Neuron (in vitro differentiated cells): ENCODE measurements at regions not wholly inside any gene's neighbourhood (a gene's known extent, or its start where the extent isn't known, plus 50 kb on each side); places are given as distances from the start of the nearest gene placed in this dataset.
"Not testable (repeated sequence)": the region's sequence is repeated elsewhere in the genome, so short reads cannot be mapped to it uniquely, and the experiment has no call there.

Experiments used
- H2AFZ ChIP-seq: one replicate; pipeline ENCODE4 v1.6.1; 2013; ENCODE audit warnings: low read depth, mild to moderate bottlenecking, inconsistent platforms, low read length, moderate library complexity
- H3K27me3 ChIP-seq: one replicate; pipeline ENCODE4 v1.6.1; 2013; ENCODE audit warnings: low read length; ENCODE audit not compliant: insufficient read depth
- H3K36me3 ChIP-seq: one replicate; pipeline ENCODE4 v1.6.1; 2013; ENCODE audit warnings: low read length; ENCODE audit not compliant: insufficient read depth
- H3K4me1 ChIP-seq: one replicate; pipeline ENCODE4 v1.6.1; 2013; ENCODE audit warnings: low read length; ENCODE audit not compliant: insufficient read depth
- H3K4me3 ChIP-seq: 2 replicates; pipeline ENCODE4 v1.5.1; 2013; ENCODE audit warnings: mild to moderate bottlenecking, low read length, moderate library complexity
- H3K9me3 ChIP-seq: one replicate; pipeline ENCODE4 v1.6.1; 2013; ENCODE audit warnings: low read length

DNA sequence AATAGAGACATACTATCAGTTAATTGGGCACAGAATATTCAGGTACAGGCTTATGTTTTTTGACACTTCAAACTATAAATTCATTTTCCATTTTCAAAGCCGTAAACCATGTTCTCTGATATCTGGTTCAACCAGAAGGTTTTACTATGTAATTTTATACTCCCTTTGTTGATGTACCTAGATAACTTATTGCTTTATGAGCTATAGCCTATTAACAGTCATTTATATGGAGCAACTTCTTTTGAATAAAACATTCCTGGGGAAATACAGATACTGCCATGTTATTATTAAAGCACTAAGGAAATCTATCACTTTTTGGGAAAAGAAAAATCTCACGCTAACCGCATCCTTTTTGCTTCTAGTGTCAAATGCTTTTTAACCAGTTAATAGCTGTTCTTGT is 505.6 kb downstream of the PYDC2 start:
- Histone ChIP-seq H2AFZ (no peak overlapping the region), H3K27me3 (no peaks in the 10 kb centered on the region), H3K9me3 (no peaks in the 10 kb centered on the region), H3K4me1 (peaks cover 8% of the 10 kb centered on the region), H3K4me3 (no peak overlapping the region), H3K36me3 (no peaks in the 10 kb centered on the region)

DNA sequence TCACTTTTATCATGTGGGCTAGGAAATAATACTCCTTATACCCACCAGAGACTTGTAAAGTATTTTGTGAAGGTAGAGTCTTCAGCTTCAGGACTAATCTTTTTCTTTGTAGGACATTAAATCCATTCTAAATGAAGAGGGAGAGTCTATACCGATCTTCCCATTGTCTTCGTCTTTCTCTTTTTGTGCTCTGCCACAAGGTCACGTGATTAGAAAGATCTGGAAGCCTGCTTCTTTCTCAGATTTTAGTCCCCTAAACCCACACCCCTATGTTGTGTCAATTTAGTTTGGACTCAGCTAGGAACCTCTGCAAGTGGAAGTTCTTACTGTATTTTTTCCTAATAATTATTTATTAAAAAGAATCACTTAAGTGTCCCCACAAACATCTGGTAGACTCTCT is 507.3 kb downstream of the PYDC2 start:
- no peaks in the 10 kb centered on the region for H3K27me3 ChIP-seq
- H3K36me3 ChIP-seq: no peaks in the 10 kb centered on the region
- H3K9me3 ChIP-seq: peaks cover 2% of the 10 kb centered on the region
- no peak overlapping the region for H2AFZ ChIP-seq
- H3K4me1 ChIP-seq: peaks cover 4% of the 10 kb centered on the region
- H3K4me3 ChIP-seq: no peak overlapping the region

DNA sequence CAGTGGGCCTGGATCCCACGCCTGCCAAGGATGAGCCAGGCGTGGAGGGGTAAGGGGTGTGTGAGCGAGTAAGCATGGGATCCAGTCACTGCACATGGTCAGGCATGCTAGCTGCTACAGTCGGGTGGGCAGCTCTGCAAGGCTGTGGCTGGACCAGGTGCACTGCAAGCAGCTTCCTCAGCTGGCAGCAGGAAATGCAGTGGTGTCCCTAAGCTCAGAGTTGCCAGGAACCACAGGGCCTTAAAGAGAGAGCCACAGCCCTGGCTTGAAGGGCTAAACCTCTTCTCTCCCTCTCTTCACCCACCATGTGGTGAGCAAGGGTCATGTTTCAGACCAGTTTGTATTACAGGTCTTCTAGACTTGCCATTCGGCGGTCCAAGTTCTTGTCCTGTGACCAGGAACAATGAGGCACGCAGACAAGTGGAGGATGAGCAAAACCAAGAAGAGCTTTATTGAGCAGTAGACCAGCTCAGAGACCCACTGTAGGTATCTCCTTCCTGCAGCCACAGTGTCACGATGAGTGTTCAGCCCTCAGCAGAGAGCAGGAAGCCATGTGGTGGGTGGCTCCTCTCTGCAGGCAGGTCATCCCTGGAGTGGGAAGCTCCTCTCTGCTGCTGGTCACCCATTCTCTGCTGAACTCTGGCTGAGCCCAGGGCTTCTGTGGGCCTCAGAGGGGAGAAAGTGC is 511.9 kb downstream of the PYDC2 start:
- Histone ChIP-seq H2AFZ (no peak overlapping the region), H3K36me3 (no peaks in the 10 kb centered on the region), H3K9me3 (peaks cover 2% of the 10 kb centered on the region), H3K4me1 (peaks cover under 1% of the 10 kb centered on the region), H3K4me3 (no peak overlapping the region), H3K27me3 (no peaks in the 10 kb centered on the region)

DNA sequence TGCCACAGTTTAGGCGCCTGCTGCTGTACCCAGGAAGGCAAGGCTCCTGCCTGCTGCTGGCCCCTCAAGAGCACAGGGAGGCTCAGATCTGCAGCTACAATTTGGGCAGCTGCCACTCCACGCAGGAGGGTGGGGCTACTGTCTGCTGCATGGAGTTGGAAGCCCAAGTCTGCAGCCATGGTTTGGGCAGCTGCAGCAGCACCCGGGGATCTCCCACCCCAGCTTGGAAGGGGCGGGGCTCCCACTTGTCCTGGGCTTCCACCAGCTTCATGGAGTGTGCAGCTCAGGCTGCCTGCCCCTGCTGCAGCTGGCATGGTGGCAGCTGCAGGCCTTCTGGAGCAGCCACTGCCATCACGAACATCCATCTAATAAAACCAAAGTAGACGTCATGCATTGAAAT is 512.9 kb downstream of the PYDC2 start:
- H2AFZ ChIP-seq: no peak overlapping the region
- no peaks in the 10 kb centered on the region for H3K4me1 ChIP-seq
- H3K27me3 ChIP-seq: no peaks in the 10 kb centered on the region
- no peaks in the 10 kb centered on the region for H3K36me3 ChIP-seq
- no peak overlapping the region for H3K4me3 ChIP-seq
- peaks cover 2% of the 10 kb centered on the region for H3K9me3 ChIP-seq

DNA sequence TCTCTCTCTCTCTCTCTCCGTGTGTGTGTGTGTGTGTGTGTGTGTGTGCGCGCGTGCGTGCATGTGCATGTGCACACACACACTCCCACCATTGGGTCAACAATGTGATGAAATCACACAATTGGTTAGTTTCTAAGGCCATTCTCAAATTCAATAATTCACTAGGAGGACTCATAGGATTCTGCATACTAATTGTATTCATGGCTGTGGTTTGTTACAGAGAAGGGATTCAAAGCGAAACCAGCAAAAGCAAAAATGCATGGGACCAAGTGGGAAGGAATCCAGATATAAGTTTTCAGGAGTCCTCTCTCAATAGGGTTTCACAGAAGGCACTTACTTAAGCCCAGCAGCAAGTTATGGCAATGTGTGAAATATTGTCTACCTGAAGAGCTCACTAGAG is 515.0 kb downstream of the PYDC2 start:
- no peaks in the 10 kb centered on the region for H3K4me1 ChIP-seq
- H3K4me3 ChIP-seq: no peak overlapping the region
- peaks cover 2% of the 10 kb centered on the region for H3K9me3 ChIP-seq
- no peak overlapping the region for H2AFZ ChIP-seq
- H3K36me3 ChIP-seq: no peaks in the 10 kb centered on the region
- H3K27me3 ChIP-seq: no peaks in the 10 kb centered on the region

DNA sequence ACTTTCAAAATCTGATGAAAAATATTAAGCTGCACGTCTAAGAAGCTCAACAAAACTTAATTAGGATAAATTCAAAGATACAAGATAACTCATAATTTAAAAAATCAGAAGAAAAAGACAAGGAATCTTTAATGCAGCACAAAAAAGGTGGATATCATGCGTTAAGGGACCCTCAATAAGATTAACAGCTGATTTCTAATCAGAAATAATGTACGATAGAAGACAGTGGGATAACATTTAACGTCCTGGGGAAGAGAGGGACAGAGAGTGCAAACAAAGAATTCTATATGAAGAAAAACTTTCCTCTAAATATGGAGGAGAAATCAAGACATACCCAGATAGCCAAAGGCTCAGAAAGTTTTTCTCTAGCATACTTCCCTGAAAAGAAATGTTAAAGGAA is 519.5 kb downstream of the PYDC2 start:
- no peaks in the 10 kb centered on the region for H3K9me3 ChIP-seq
- H3K4me3 ChIP-seq: no peak overlapping the region
- no peaks in the 10 kb centered on the region for H3K27me3 ChIP-seq
- no peak overlapping the region for H2AFZ ChIP-seq
- no peaks in the 10 kb centered on the region for H3K4me1 ChIP-seq
- H3K36me3 ChIP-seq: no peaks in the 10 kb centered on the region

DNA sequence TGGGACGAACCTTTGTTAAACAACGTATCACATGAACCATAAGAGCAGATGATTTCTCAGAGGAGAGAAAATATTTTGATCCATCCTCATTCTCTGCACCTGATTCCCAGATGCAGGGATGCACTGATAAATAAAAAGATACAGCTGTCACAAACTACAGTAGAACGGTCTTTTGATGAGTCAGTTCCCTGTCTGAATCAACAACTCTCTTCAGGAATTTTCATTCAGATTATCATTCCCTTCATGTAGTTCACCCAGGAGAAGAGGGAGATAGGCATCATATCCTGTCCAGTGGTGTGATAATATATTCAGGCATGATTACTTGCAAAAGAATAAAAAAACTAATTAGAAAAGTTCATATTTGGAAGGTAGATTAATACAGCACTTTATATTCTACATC is 521.5 kb downstream of the PYDC2 start:
- no peaks in the 10 kb centered on the region for H3K9me3 ChIP-seq
- H2AFZ ChIP-seq: no peak overlapping the region

DNA sequence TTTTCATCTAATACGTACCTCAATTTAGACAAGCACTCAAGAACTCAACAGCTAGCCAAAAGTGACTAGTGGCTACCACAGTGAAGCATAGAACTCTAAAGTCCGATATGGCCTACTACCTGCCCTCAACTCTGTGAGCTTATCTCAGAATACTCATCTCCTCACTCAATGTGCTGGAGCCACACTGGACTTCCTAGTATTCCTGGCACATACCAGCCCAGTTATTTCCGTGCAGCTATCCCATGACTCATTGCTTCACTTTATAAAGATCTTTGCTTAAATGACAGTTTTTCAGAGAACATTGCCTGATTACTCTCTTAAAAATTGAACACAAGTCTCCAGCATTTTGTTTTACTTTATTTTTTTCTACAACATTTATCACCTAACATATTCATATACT is 524.7 kb downstream of the PYDC2 start:
- Histone ChIP-seq H3K4me3 (no peak overlapping the region), H3K9me3 (no peaks in the 10 kb centered on the region), H3K27me3 (no peaks in the 10 kb centered on the region), H3K4me1 (no peaks in the 10 kb centered on the region), H3K36me3 (no peaks in the 10 kb centered on the region), H2AFZ (no peak overlapping the region)

More for the DNA sequence above, 521.5 kb downstream of the PYDC2 start:
- Histone ChIP-seq H3K4me1 (no peaks in the 10 kb centered on the region), H3K27me3 (no peaks in the 10 kb centered on the region), H3K36me3 (no peaks in the 10 kb centered on the region), H3K4me3 (no peak overlapping the region)

DNA sequence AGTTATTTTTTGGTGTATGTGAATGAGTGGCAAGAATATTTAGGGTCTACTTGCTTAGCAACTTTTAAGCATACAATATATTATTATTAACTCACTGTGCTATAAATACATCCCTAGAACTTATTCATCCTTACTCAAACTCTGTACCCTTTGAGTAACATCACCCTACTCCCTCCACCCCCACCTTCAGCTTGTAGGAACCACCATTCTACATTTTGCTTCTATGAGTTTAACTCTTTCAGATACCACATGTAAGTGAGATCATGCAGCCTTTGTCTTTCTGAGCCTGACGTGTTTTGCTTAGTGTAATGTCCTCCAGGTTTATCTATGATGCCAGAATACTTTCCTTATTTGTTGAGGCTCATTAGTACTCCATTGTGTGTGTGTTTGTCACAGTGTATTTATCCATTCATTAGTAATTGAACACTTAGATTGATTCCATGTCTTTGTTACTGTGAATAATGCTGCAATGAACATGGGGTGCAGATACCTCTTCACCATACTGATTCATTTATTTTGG is 526.9 kb downstream of the PYDC2 start:
- Histone ChIP-seq H3K9me3 (no peaks in the 10 kb centered on the region), H3K36me3 (no peaks in the 10 kb centered on the region), H3K4me1 (no peaks in the 10 kb centered on the region), H2AFZ (no peak overlapping the region), H3K27me3 (no peaks in the 10 kb centered on the region), H3K4me3 (no peak overlapping the region)

DNA sequence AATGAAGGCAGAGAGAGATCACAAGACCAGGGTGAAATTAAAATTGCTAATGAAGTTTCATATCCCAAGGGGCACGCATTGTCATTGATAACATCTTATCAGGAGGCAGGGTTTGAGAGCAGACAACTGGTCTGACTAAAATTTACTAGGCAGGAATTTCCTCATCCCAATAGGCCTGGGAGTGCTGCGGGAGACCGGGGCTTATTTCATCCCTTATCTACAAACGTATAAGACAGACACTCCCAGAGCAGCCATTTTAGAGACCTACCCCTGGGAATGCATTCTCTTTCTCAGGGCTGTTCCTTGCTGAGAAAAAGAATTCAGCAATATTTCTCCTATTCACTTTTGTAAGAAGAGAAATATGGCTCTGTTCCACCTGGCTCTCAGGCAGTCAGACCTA is 533.0 kb downstream of the PYDC2 start:
- H3K4me3 ChIP-seq, H3K4me1 ChIP-seq, H3K36me3 ChIP-seq, H3K9me3 ChIP-seq, H3K27me3 ChIP-seq, H2AFZ ChIP-seq: not testable (repeated sequence)

DNA sequence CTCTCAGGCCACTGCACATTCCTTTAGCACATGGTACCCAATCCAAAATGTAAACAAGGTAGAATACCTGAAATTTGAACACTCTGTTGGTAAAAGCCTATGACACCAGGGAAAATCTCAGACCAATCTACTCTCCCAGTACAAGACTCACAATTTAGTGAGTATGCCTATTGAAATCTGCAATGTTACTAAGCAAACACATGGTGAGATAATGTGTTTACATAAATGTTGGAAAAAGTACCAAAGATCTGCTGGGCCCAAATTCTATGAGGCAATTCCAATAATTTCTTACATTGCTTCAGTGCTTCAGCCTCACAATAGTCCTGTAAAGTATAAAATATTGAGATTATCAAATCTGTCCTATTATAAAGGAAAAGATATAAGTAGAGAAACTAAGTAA is 536.1 kb downstream of the PYDC2 start:
- no peak overlapping the region for H3K4me3 ChIP-seq
- H2AFZ ChIP-seq: no peak overlapping the region
- H3K36me3 ChIP-seq: no peaks in the 10 kb centered on the region
- H3K27me3 ChIP-seq: no peaks in the 10 kb centered on the region
- H3K4me1 ChIP-seq: peaks cover 5% of the 10 kb centered on the region
- no peaks in the 10 kb centered on the region for H3K9me3 ChIP-seq

DNA sequence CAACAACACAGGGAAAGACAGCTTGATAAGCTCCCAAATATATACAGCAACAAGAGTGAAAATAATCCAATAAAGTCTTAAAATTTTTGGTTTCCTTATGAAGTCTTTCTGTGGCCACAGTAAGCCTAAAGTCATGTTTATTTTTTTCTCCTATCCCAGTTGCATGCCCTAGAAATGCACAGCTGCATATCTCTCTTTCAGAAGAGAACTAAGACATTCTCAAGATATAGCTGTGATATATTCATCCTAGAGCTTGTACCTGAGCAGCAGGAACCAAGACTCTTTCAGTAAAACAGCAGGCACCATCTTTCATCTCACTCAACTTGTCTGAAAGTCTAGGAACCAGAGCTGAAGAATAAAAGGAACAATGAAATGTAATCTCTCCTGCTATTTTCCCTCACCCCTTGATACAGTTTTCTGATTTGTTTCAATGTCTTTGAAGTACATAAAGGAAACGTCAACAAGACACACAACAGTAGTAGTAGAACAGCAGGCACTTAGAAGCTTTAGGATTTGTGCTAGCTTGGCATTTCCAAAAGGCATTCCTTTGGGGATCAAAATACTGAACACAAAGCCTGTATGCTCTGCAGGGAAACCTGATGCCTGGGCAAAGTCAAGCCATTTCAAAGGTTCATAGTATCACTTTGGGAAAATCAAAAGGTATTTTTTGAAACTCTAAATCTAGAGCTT is 536.8 kb downstream of the PYDC2 start:
- peaks cover 5% of the 10 kb centered on the region for H3K4me1 ChIP-seq
- H3K4me3 ChIP-seq: no peak overlapping the region
- H3K9me3 ChIP-seq: no peaks in the 10 kb centered on the region
- H3K27me3 ChIP-seq: no peaks in the 10 kb centered on the region
- no peaks in the 10 kb centered on the region for H3K36me3 ChIP-seq
- H2AFZ ChIP-seq: no peak overlapping the region

DNA sequence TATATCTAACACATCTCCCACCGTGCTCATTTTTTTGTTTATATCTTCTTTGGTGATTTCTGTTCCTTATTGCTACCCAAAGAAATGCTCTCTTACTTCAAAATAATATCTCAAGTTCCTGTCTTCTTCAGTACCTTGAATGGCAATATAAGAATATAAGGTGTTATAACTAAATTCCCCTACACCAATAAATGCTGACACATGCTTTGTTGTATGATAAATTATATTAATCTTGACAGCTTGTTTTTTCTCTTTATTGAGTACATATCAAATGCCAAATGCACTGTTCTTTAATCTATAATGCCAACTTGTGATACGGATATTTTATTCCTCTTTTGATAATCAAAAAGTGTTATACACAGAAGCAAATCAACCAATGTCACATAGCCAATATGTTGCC is 540.3 kb downstream of the PYDC2 start:
- Histone ChIP-seq H3K36me3 (no peaks in the 10 kb centered on the region), H3K9me3 (no peaks in the 10 kb centered on the region), H3K27me3 (no peaks in the 10 kb centered on the region), H3K4me1 (peaks cover 5% of the 10 kb centered on the region), H3K4me3 (no peak overlapping the region), H2AFZ (no peak overlapping the region)
